ENCODE measurements at regions not wholly inside any gene's neighbourhood (a gene's known extent, or its start where the extent isn't known, plus 50 kb on each side); places are given as distances from the start of the nearest gene placed in this dataset.

DNA sequence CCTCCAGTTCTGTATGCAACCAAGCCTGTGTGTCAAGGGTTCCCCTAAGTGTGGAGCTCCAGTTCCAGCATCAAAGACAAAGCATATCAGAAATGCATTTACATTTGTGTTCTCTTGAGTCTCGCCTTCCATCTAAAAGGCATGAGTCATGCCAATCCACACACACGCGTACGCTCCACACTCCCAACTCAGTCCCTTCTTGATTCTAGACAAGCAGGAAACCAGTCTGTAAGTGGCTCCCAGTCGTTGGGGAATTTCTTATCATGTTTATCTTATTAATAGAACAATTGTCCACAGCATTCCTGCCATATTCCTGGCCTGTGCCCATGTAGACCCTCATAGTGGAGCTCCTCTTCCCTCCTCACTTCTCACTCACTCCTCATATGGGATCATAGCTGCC lies 86.4 kb upstream of the SLC35G4 start:
- no peak for DNase-seq
- H3K27me3 Mint-ChIP-seq (ENCODE audit: low read depth, poor library complexity), result peaks cover 8% of the 10 kb centered on the region
- no peak overlapping the region for H3K4me3 Mint-ChIP-seq
- TF ChIP-seq, protein P1, sequence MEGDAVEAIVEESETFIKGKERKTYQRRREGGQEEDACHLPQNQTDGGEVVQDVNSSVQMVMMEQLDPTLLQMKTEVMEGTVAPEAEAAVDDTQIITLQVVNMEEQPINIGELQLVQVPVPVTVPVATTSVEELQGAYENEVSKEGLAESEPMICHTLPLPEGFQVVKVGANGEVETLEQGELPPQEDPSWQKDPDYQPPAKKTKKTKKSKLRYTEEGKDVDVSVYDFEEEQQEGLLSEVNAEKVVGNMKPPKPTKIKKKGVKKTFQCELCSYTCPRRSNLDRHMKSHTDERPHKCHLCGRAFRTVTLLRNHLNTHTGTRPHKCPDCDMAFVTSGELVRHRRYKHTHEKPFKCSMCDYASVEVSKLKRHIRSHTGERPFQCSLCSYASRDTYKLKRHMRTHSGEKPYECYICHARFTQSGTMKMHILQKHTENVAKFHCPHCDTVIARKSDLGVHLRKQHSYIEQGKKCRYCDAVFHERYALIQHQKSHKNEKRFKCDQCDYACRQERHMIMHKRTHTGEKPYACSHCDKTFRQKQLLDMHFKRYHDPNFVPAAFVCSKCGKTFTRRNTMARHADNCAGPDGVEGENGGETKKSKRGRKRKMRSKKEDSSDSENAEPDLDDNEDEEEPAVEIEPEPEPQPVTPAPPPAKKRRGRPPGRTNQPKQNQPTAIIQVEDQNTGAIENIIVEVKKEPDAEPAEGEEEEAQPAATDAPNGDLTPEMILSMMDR (IDR thresholded peaks at IDR 0.05), result no peak
- H3K9me3 Mint-ChIP-seq, result no peaks in the 10 kb centered on the region
- H3K27ac Mint-ChIP-seq, result no peak overlapping the region
- H3K4me1 Mint-ChIP-seq, result peaks cover 34% of the 10 kb centered on the region
- no peaks in the 10 kb centered on the region for H3K36me3 Mint-ChIP-seq (ENCODE audit: low read depth)

DNA sequence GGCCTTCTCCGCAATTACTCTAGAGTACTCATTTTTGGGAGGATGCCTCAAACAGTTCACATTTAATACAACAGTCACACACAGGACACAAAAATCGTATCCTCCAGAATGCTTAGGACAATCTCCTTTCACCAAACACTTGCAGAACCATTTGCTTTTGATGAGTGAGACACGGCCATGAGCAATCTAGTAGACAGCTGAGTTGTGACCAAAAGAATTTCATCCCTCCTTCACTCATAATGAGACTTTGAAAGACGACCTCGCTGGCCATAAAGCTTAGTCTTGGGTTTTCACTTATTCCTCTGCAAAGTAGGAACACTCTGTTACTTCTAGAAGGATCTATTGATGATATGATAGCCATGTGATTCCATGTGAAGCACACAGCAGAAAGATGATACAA lies 87.5 kb upstream of the SLC35G4 start:
- Mint-ChIP-seq H3K4me3 (no peak overlapping the region), H3K36me3 (ENCODE audit: low read depth) (no peaks in the 10 kb centered on the region), H3K27ac (no peak overlapping the region), H3K9me3 (no peaks in the 10 kb centered on the region), H3K27me3 (ENCODE audit: low read depth, poor library complexity) (peaks cover 14% of the 10 kb centered on the region), H3K4me1 (peaks cover 34% of the 10 kb centered on the region)
- TF ChIP-seq, protein P1 (IDR thresholded peaks at IDR 0.05), result no peak
- DNase-seq, result no peak

DNA sequence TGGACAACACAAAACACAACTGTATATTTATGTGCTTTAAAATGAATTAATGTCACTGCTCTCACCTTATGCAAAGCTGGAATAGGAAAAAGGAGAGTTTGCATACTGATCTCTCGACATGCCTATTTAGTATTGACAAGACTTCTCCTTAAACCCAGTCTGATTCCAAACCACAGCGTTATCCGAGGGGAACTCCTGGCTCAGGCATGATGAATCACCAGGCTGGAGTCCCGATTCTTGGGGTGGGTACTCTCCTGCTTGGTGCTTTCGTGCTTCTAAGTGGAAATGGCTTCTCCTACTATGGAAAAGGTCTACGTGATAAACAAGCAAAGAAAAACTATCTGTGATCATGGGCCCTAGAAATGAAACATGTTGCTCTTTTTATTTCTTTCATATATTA lies 88.9 kb upstream of the SLC35G4 start:
- Mint-ChIP-seq H3K36me3 (ENCODE audit: low read depth) (no peaks in the 10 kb centered on the region), H3K4me3 (no peak overlapping the region), H3K27me3 (ENCODE audit: low read depth, poor library complexity) (peaks cover 14% of the 10 kb centered on the region), H3K4me1 (peaks cover 33% of the 10 kb centered on the region), H3K9me3 (no peaks in the 10 kb centered on the region), H3K27ac (no peak overlapping the region)
- TF ChIP-seq, protein P1 (IDR thresholded peaks at IDR 0.05), result no peak
- no peak for DNase-seq

DNA sequence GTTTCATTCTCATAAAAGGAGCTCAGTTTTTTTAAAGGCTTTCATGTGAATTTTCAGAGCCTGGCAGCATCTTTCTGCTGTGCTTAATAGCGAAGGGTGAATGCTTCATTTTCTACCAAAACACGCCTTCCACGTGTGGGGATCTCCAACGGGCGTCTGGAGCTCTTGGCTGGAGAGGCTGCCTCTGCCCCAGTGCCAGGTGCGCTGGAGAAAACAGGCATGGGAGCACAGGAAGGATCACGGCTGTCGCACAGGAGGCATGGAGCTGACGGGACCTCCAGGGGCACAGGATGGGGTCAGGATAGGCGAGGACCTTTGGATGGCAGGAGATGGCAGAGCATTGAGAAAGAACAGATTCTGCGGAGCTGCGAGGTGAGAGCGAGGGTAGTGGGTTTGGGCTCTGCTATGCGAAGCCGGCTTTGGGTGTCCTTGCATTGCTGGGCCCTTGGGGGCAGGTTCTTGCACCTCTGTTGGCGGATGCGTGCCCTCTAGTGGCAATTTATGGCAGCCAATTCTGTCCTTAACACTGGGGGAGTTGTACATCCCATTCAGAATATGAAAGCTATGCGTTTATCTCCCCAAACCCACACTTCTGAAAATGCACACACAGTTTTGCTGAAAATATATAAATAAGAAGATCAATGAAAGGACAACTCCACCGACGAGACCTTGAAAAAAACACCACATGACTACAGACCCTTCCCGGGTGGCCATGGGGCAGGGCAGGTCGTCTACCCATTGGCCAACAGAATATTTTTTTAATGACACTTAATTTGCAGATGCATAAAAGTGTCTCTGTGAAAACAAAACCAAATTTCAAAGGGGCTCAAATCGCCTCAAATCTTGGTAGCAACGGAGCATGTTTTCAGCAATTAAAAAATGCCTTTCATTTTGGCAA lies 90.4 kb upstream of the SLC35G4 start:
- peaks cover 25% of the 10 kb centered on the region for H3K4me1 Mint-ChIP-seq
- H3K27ac Mint-ChIP-seq, result no peak overlapping the region
- peak overlapping the region; percentile 17 for H3K4me3 Mint-ChIP-seq
- DNase-seq, result peak; percentile 69
- TF ChIP-seq, protein P1 (IDR thresholded peaks at IDR 0.05), result peak; percentile 80
- H3K27me3 Mint-ChIP-seq (ENCODE audit: low read depth, poor library complexity), result peaks cover 14% of the 10 kb centered on the region
- no peaks in the 10 kb centered on the region for H3K36me3 Mint-ChIP-seq (ENCODE audit: low read depth)
- no peaks in the 10 kb centered on the region for H3K9me3 Mint-ChIP-seq

DNA sequence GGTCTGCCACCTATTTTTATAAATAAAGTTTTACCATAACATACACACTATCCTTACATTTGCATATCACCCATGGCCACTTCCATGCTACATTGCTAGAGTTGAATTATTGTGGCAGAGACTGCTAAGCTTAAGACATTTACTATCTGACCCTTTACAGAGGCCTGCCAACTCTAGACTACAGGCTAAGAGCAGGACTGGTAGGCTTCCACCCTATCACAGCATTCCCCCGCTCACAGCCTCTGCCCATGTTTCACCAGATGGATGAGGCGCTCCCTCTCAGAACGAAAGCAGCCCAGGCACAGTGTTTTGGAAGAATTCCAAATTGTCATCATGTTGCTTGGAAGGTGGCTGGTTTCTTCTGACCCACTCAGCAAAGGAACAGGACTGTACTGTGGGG lies 91.7 kb upstream of the SLC35G4 start:
- Mint-ChIP-seq H3K27me3 (ENCODE audit: low read depth, poor library complexity) (peaks cover 14% of the 10 kb centered on the region), H3K27ac (no peak overlapping the region), H3K9me3 (no peaks in the 10 kb centered on the region), H3K4me1 (peaks cover 12% of the 10 kb centered on the region), H3K36me3 (ENCODE audit: low read depth) (no peaks in the 10 kb centered on the region), H3K4me3 (no peak overlapping the region)
- no peak for DNase-seq
- TF ChIP-seq, protein P1 (IDR thresholded peaks at IDR 0.05), result no peak
